Esophagus squamous epithelium (tissue), 5 donors: ENCODE measurements at regions not wholly inside any gene's neighbourhood (a gene's known extent, or its start where the extent isn't known, plus 50 kb on each side); places are given as distances from the start of the nearest gene placed in this dataset.

Experiments
- DNase-seq: peaks from one replicate; lab custom pipeline; 2025; lab: John Stamatoyannopoulos, UW
- H3K27ac ChIP-seq, 4 donors: fragments of 200-600 bp; sonication (generic); one replicate each; pipeline ENCODE4 v1.5.1; 2016 to 2019; ENCODE audit warnings: mild to moderate bottlenecking in 1 of 4
- H3K27me3 ChIP-seq, 4 donors: fragments of 200-600 bp; sonication (generic); 1 replicate in 3 of 4; 2 replicates in 1 of 4; pipeline versions ENCODE4 v1.5.1 to v1.6.0; 2017 to 2021; ENCODE audit warnings: antibody characterized with exemption in 1 of 4
- H3K36me3 ChIP-seq, 3 donors: fragments of 200-600 bp; sonication (generic); one replicate each; pipeline ENCODE4 v1.5.1; 2016 to 2019
- H3K4me1 ChIP-seq, 3 donors: fragments of 200-600 bp; sonication (generic); one replicate each; pipeline ENCODE4 v1.5.1; 2017 to 2019
- H3K4me3 ChIP-seq, 4 donors: fragments of 200-600 bp; sonication (generic); 1 replicate in 3 of 4; 2 replicates in 1 of 4; pipeline ENCODE4 v1.5.1; 2016 to 2019; ENCODE audit warnings: mild to moderate bottlenecking in 2 of 4, moderate library complexity in 1 of 4
- H3K9me3 ChIP-seq, 3 donors: fragments of 200-600 bp; sonication (generic); one replicate each; pipeline ENCODE4 v1.5.1; 2016 to 2019
- CTCF ChIP-seq, 6 experiments: fragments of 450-650 bp in 4 of 6; fragments of 200-600 bp in 2 of 6; sonication (generic) in 2 of 6; IDR thresholded peaks; one replicate each; pipeline ENCODE4 v1.5.1; 2016 to 2019; ENCODE audit warnings: antibody characterized with exemption in 6 of 6, mild to moderate bottlenecking in 4 of 6, moderate library complexity in 4 of 6
- POLR2A ChIP-seq, 4 donors: fragments of 450-650 bp; IDR thresholded peaks; one replicate each; pipeline ENCODE4 v1.6.1; 2017; ENCODE audit warnings: antibody characterized with exemption in 4 of 4, mild to moderate bottlenecking in 4 of 4, moderate library complexity in 3 of 4
- WGBS, 2 donors: methylation state at CpG; one replicate each; pipeline ENCODE4 v1.1.5; 2018; 5-methylcytosine and 5-hydroxymethylcytosine counted together
- intact Hi-C: fragments of 100-400 bp; cut with DNase I; formaldehyde crosslinking; loops from one replicate; pipeline ENCODE4 v1.15.0; 2022
- donor health status: DM: yes; HTN: yes; CAD: no.

GRCh38 chr14:101110729-101111619 lies 207.5 kb upstream of the RTL1 start:
- Histone ChIP-seq H3K27me3 (no peaks in the 10 kb centered on the region), H3K4me1 (no peaks in the 10 kb centered on the region), H3K4me3 (no peak overlapping the region), H3K27ac (no peak overlapping the region), H3K36me3 (no peaks in the 10 kb centered on the region), H3K9me3 (no peaks in the 10 kb centered on the region)
- DNase-seq: no peak
- 78 to 87% methylated on average over 5 of the region's 22 CpGs for WGBS, 2 donors
- intact Hi-C loops: no loop called here
- TF ChIP-seq CTCF (IDR thresholded peaks at IDR 0.05): no peak
- no peak for TF ChIP-seq POLR2A (IDR thresholded peaks at IDR 0.05)

- TF ChIP-seq CTCF (IDR thresholded peaks at IDR 0.05) (no peak), POLR2A (IDR thresholded peaks at IDR 0.05) (no peak)
- H3K36me3 ChIP-seq: no peaks in the 10 kb centered on the region
- DNase-seq: no peak
- intact Hi-C loops: no loop called here
- no peak overlapping the region for H3K27ac ChIP-seq
- no peaks in the 10 kb centered on the region for H3K4me1 ChIP-seq
- no peaks in the 10 kb centered on the region for H3K27me3 ChIP-seq
- H3K4me3 ChIP-seq: no peak overlapping the region
- no peaks in the 10 kb centered on the region for H3K9me3 ChIP-seq
- WGBS, 2 donors: 53 to 71% methylated on average over 7 to 16 of the region's 23 CpGs
These were observed 208.2 kb upstream of the RTL1 start for GRCh38 chr14:101111620-101112290.

GRCh38 chr14:101112351-101113107 lies 209.0 kb upstream of the RTL1 start:
- WGBS, 2 donors: 77 to 78% methylated on average over 5 to 10 of the region's 25 CpGs
- no peak overlapping the region for H3K4me3 ChIP-seq
- H3K27ac ChIP-seq: no peak overlapping the region
- H3K36me3 ChIP-seq: no peaks in the 10 kb centered on the region
- no peaks in the 10 kb centered on the region for H3K27me3 ChIP-seq
- no peak for DNase-seq
- no peaks in the 10 kb centered on the region for H3K4me1 ChIP-seq
- intact Hi-C loops: no loop called here
- H3K9me3 ChIP-seq: no peaks in the 10 kb centered on the region
- TF ChIP-seq POLR2A (IDR thresholded peaks at IDR 0.05) (no peak), CTCF (IDR thresholded peaks at IDR 0.05) (no peak)

GRCh38 chr14:101113108-101113612 lies 209.6 kb upstream of the RTL1 start:
- Histone ChIP-seq H3K27me3 (no peaks in the 10 kb centered on the region), H3K9me3 (no peaks in the 10 kb centered on the region), H3K4me3 (no peak overlapping the region), H3K36me3 (no peaks in the 10 kb centered on the region), H3K4me1 (no peaks in the 10 kb centered on the region), H3K27ac (no peak overlapping the region)
- DNase-seq: no peak
- no peak for TF ChIP-seq POLR2A (IDR thresholded peaks at IDR 0.05)
- TF ChIP-seq CTCF (IDR thresholded peaks at IDR 0.05): no peak
- intact Hi-C loops: no loop called here
- 77 to 78% methylated on average over 2 to 4 of the region's 9 CpGs for WGBS, 2 donors
